Effector CD4-positive, alpha-beta T cell (primary cell): ENCODE measurements at regions not wholly inside any gene's neighbourhood (a gene's known extent, or its start where the extent isn't known, plus 50 kb on each side); places are given as distances from the start of the nearest gene placed in this dataset.
A peak's percentile ranks its signal among the peaks of the same experiment; 100 is the strongest.
"Not testable (repeated sequence)": the region's sequence is repeated elsewhere in the genome, so short reads cannot be mapped to it uniquely, and the experiment has no call there.

Experiments used
- DNase-seq: peaks from one replicate; pipeline ENCODE4 v3.0.0-alpha.2; 2020

- no peak for DNase-seq
These were observed 51.8 kb downstream of the TEX44 start for GRCh38 chr2:231644426-231644825.

GRCh38 chr2:231646476-231646875 is 53.8 kb downstream of the TEX44 start:
- no peak for DNase-seq

- peak; percentile 36 for DNase-seq
These were observed 56.0 kb downstream of the TEX44 start for GRCh38 chr2:231648579-231649174.

GRCh38 chr2:231651561-231651960 is 56.8 kb upstream of the PTMA start:
- not testable (repeated sequence) for DNase-seq

GRCh38 chr2:231655488-231655887 is 52.8 kb upstream of the PTMA start:
- no peak for DNase-seq

- DNase-seq = no peak
These were observed 52.4 kb upstream of the PTMA start for GRCh38 chr2:231655894-231656293.
